ENCODE measurements at regions not wholly inside any gene's neighbourhood (a gene's known extent, or its start where the extent isn't known, plus 50 kb on each side); places are given as distances from the start of the nearest gene placed in this dataset.
"Not testable (repeated sequence)": the region's sequence is repeated elsewhere in the genome, so short reads cannot be mapped to it uniquely, and the experiment has no call there.

DNA sequence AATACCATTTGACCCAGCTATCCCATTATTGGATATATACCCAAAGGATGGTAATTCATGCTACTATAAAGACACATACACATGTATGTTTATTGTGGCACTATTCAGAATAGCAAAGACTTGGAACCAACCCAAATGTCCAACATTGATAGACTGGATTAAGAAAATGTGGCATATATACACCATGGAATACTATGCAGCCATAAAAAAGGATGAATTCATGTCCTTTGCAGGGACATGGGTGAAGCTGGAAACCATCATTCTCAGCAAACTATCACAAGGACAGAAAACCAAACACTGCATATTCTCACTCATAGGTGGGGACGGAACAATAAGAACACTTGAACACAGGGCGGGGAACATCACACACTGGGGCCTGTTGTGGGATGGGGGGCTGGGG lies 431.4 kb downstream of the TFEC start:
- no CpG with 5 or more reads among the region's 2 CpGs for WGBS, 2 experiments (ENCODE audit: extremely low coverage in 2 of 2, insufficient read length in 1 of 2)

DNA sequence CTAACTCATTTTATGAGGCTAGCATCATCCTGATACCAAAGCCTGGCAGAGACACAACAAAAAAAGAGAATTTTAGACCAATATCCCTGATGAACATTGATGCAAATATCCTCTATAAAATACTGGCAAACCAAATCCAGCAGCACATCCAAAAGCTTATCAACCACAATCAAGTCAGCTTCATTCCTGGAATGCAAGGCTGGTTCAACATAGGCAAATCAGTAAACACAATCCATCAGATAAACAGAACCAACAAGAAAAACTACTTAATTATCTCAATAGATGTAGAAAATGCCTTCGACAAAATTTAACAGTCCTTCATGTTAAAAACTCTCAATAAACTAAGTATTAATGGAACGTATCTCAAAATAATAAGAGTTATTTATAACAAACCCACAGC lies 433.3 kb downstream of the TFEC start:
- H3K9me3 ChIP-seq (ENCODE audit: control insufficient read depth, insufficient read depth, low read length); BruUV-seq (replicated peaks); H3K23ac ChIP-seq (ENCODE audit: low read depth, low read length); H3K36me3 ChIP-seq (ENCODE audit: control insufficient read depth, insufficient read depth, low read length); H3K56ac ChIP-seq (ENCODE audit: extremely low read depth, insufficient read depth, low read length); H2AK5ac ChIP-seq (ENCODE audit: low read depth, low read length); H2AK9ac ChIP-seq (replicated peaks; ENCODE audit: low read depth, low read length, poor library complexity); H3K4me1 ChIP-seq (ENCODE audit: control insufficient read depth, insufficient read depth, low read length); H2AFZ ChIP-seq (replicated peaks; ENCODE audit: low read length, poor library complexity); H3K4me2 ChIP-seq (ENCODE audit: low read depth, low read length); ATAC-seq (ENCODE audit: low read depth); intact Hi-C loops (cut with micrococcal nuclease); H3K9me1 ChIP-seq (ENCODE audit: insufficient read depth, low read length); H3K4me3 ChIP-seq (ENCODE audit: insufficient read depth, low read depth, low read length); H3K4ac ChIP-seq (ENCODE audit: low read depth, low read length); H3K79me1 ChIP-seq (ENCODE audit: low read depth in 1 of 2, low read length in 2 of 2); H3K9ac ChIP-seq (ENCODE audit: low read depth, low read length); H4K8ac ChIP-seq (ENCODE audit: low read depth in 2 of 2, low read length in 2 of 2); H2BK15ac ChIP-seq (ENCODE audit: low read depth, low read length); H4K91ac ChIP-seq (ENCODE audit: insufficient read depth, low read depth, low read length); POLR2A ChIA-PET (ENCODE audit: unreplicated experiment); H2BK120ac ChIP-seq (ENCODE audit: low read depth, low read length); dilution Hi-C loops (cut with HindIII; ENCODE audit: low sequenced_read_pairs, unreplicated experiment); H3K27ac ChIP-seq (ENCODE audit: insufficient read depth, low read length); H4K20me1 ChIP-seq (ENCODE audit: insufficient read depth, low read length); H2BK5ac ChIP-seq (ENCODE audit: low read depth, low read length, poor library complexity, severe bottlenecking); H3K27me3 ChIP-seq (ENCODE audit: control insufficient read depth, insufficient read depth, low read length); DNase-seq; H3K18ac ChIP-seq (ENCODE audit: low read depth, low read length); CTCF ChIA-PET; H2BK20ac ChIP-seq (ENCODE audit: low read depth, low read length); in situ Hi-C loops (cut with MboI; ENCODE audit: low sequenced_read_pairs); H3K14ac ChIP-seq (replicated peaks; ENCODE audit: low read depth, low read length); H4K5ac ChIP-seq (ENCODE audit: low read depth, low read length): not testable (repeated sequence)
- WGBS, 2 experiments (ENCODE audit: extremely low coverage in 2 of 2, insufficient read length in 1 of 2), result no CpG with 5 or more reads among the region's 2 CpGs

More for the DNA sequence above, 431.4 kb downstream of the TFEC start:
- CTCF ChIA-PET; H2AK5ac ChIP-seq (ENCODE audit: low read depth, low read length); H3K9me3 ChIP-seq (ENCODE audit: control insufficient read depth, insufficient read depth, low read length); H3K79me1 ChIP-seq (ENCODE audit: low read depth in 1 of 2, low read length in 2 of 2); BruUV-seq (replicated peaks); H3K18ac ChIP-seq (ENCODE audit: low read depth, low read length); H3K9me1 ChIP-seq (ENCODE audit: insufficient read depth, low read length); H3K4ac ChIP-seq (ENCODE audit: low read depth, low read length); POLR2A ChIA-PET (ENCODE audit: unreplicated experiment); H2BK15ac ChIP-seq (ENCODE audit: low read depth, low read length); H4K20me1 ChIP-seq (ENCODE audit: insufficient read depth, low read length); H3K23ac ChIP-seq (ENCODE audit: low read depth, low read length); H3K4me3 ChIP-seq (ENCODE audit: insufficient read depth, low read depth, low read length); dilution Hi-C loops (cut with HindIII; ENCODE audit: low sequenced_read_pairs, unreplicated experiment); H3K4me1 ChIP-seq (ENCODE audit: control insufficient read depth, insufficient read depth, low read length); H2BK120ac ChIP-seq (ENCODE audit: low read depth, low read length); H3K9ac ChIP-seq (ENCODE audit: low read depth, low read length); H3K27me3 ChIP-seq (ENCODE audit: control insufficient read depth, insufficient read depth, low read length); H4K91ac ChIP-seq (ENCODE audit: insufficient read depth, low read depth, low read length); H3K36me3 ChIP-seq (ENCODE audit: control insufficient read depth, insufficient read depth, low read length); in situ Hi-C loops (cut with MboI; ENCODE audit: low sequenced_read_pairs); H2BK20ac ChIP-seq (ENCODE audit: low read depth, low read length); ATAC-seq (ENCODE audit: low read depth); H2AFZ ChIP-seq (replicated peaks; ENCODE audit: low read length, poor library complexity); H4K8ac ChIP-seq (ENCODE audit: low read depth in 2 of 2, low read length in 2 of 2); intact Hi-C loops (cut with micrococcal nuclease); H2AK9ac ChIP-seq (replicated peaks; ENCODE audit: low read depth, low read length, poor library complexity); H3K27ac ChIP-seq (ENCODE audit: insufficient read depth, low read length); H3K56ac ChIP-seq (ENCODE audit: extremely low read depth, insufficient read depth, low read length); H3K4me2 ChIP-seq (ENCODE audit: low read depth, low read length); H2BK5ac ChIP-seq (ENCODE audit: low read depth, low read length, poor library complexity, severe bottlenecking); DNase-seq; H4K5ac ChIP-seq (ENCODE audit: low read depth, low read length); H3K14ac ChIP-seq (replicated peaks; ENCODE audit: low read depth, low read length): not testable (repeated sequence)
